Activated CD4-positive, alpha-beta T cell treated with anti-CD3 and anti-CD28 coated beads, Interleukin-2, amount 10 ng/mL, durations not matched to agents 7 days and 5 days (primary cell): ENCODE measurements at regions not wholly inside any gene's neighbourhood (a gene's known extent, or its start where the extent isn't known, plus 50 kb on each side); places are given as distances from the start of the nearest gene placed in this dataset.
"Not testable (repeated sequence)": the region's sequence is repeated elsewhere in the genome, so short reads cannot be mapped to it uniquely, and the experiment has no call there.

Source experiments
- CTCF ChIA-PET: fragments of 350-600 bp; sonication (Branson Sonifier 250); formaldehyde crosslinking; loops from one replicate; lab custom pipeline; 2021; ENCODE audit warnings: antibody characterized with exemption; lab: Charles Lee
- POLR2A ChIA-PET: fragments of 350-600 bp; sonication (Branson Sonifier 250); formaldehyde crosslinking; loops from one replicate; lab custom pipeline; 2021; ENCODE audit warnings: antibody characterized with exemption; lab: Charles Lee
- DNase-seq: peaks from one replicate; pipeline ENCODE4 v3.0.0-alpha.2; 2020
- H3K27ac Mint-ChIP-seq: one replicate; pipeline ENCODE4 v1.8.0; 2021; ENCODE audit warnings: mild to moderate bottlenecking, moderate library complexity, mixed read lengths
- H3K27me3 Mint-ChIP-seq: one replicate; pipeline ENCODE4 v1.8.0; 2021; ENCODE audit warnings: mixed read lengths
- H3K36me3 Mint-ChIP-seq: one replicate; pipeline ENCODE4 v1.8.0; 2021; ENCODE audit warnings: low read depth, mixed read lengths
- H3K4me1 Mint-ChIP-seq: one replicate; pipeline ENCODE4 v1.8.0; 2021; ENCODE audit warnings: mixed read lengths
- H3K4me3 Mint-ChIP-seq: one replicate; pipeline ENCODE4 v1.8.0; 2021; ENCODE audit warnings: mild to moderate bottlenecking, moderate library complexity, mixed read lengths
- H3K9me3 Mint-ChIP-seq: one replicate; pipeline ENCODE4 v1.8.0; 2021; ENCODE audit warnings: mixed read lengths

- no peak overlapping the region for H3K27ac Mint-ChIP-seq
- H3K27me3 Mint-ChIP-seq: peaks cover 4% of the 10 kb centered on the region
- peaks cover 9% of the 10 kb centered on the region for H3K36me3 Mint-ChIP-seq
- peaks cover 8% of the 10 kb centered on the region for H3K9me3 Mint-ChIP-seq
- H3K4me1 Mint-ChIP-seq: peaks cover 35% of the 10 kb centered on the region
- DNase-seq: no peak
- ChIA-PET CTCF (interaction anchor here (1.2 to 1.4 kb wide), 2 partner anchors 20 to 23 kb away, joined by 3 to 4 read pairs; no protein-coding TSS in a partner anchor), POLR2A (interaction anchor here (0.6 kb wide), 1 partner anchor 10 kb away, joined by 4 read pairs; no protein-coding TSS in a partner anchor)
- no peak overlapping the region for H3K4me3 Mint-ChIP-seq
Measured at GRCh38 chr3:188975600-188976314, 196.0 kb upstream of the TPRG1 start.

- peaks cover 6% of the 10 kb centered on the region for H3K36me3 Mint-ChIP-seq
- H3K4me1 Mint-ChIP-seq: peaks cover 35% of the 10 kb centered on the region
- no peaks in the 10 kb centered on the region for H3K27me3 Mint-ChIP-seq
- peaks cover 8% of the 10 kb centered on the region for H3K9me3 Mint-ChIP-seq
- DNase-seq: no peak
- H3K27ac Mint-ChIP-seq: no peak overlapping the region
- no peak overlapping the region for H3K4me3 Mint-ChIP-seq
- CTCF ChIA-PET: interaction anchor here (1.2 kb wide), 1 partner anchor 24 kb away, joined by 3 read pairs; no protein-coding TSS in a partner anchor
- POLR2A ChIA-PET: interaction anchor here (0.6 kb wide), 1 partner anchor 10 kb away, joined by 4 read pairs; no protein-coding TSS in a partner anchor
Measured at GRCh38 chr3:188976407-188976806, 195.4 kb upstream of the TPRG1 start.

GRCh38 chr3:188978421-188979171 lies 193.2 kb upstream of the TPRG1 start:
- Mint-ChIP-seq H3K4me1 (peaks cover 15% of the 10 kb centered on the region), H3K9me3 (no peaks in the 10 kb centered on the region)
- CTCF ChIA-PET: no interaction called here

GRCh38 chr3:188979248-188979647 lies 192.5 kb upstream of the TPRG1 start:
- no peak overlapping the region for H3K27ac Mint-ChIP-seq
- POLR2A ChIA-PET: no interaction called here
- H3K4me1 Mint-ChIP-seq: peaks cover 14% of the 10 kb centered on the region
- CTCF ChIA-PET: no interaction called here
- no peaks in the 10 kb centered on the region for H3K9me3 Mint-ChIP-seq
- peaks cover 2% of the 10 kb centered on the region for H3K27me3 Mint-ChIP-seq
- DNase-seq: no peak
- H3K36me3 Mint-ChIP-seq: no peaks in the 10 kb centered on the region
- H3K4me3 Mint-ChIP-seq: no peak overlapping the region

More at GRCh38 chr3:188978421-188979171, 193.2 kb upstream of the TPRG1 start:
- Mint-ChIP-seq H3K4me3 (no peak overlapping the region), H3K27ac (no peak overlapping the region), H3K27me3 (no peaks in the 10 kb centered on the region), H3K36me3 (no peaks in the 10 kb centered on the region)
- DNase-seq: no peak
- POLR2A ChIA-PET: no interaction called here

- ChIA-PET CTCF (no interaction called here), POLR2A (no interaction called here)
- H3K27ac Mint-ChIP-seq: no peak overlapping the region
- no peak overlapping the region for H3K4me3 Mint-ChIP-seq
- H3K4me1 Mint-ChIP-seq: peaks cover 8% of the 10 kb centered on the region
- H3K27me3 Mint-ChIP-seq: peaks cover 4% of the 10 kb centered on the region
- H3K9me3 Mint-ChIP-seq: no peaks in the 10 kb centered on the region
- H3K36me3 Mint-ChIP-seq: no peaks in the 10 kb centered on the region
- no peak for DNase-seq
Measured at GRCh38 chr3:188979669-188980310, 192.0 kb upstream of the TPRG1 start.

GRCh38 chr3:188993181-188993580 lies 178.6 kb upstream of the TPRG1 start:
- DNase-seq: no peak
- CTCF ChIA-PET: interaction anchor here (0.5 kb wide), 1 partner anchor 222 kb away, joined by 3 read pairs; no protein-coding TSS in a partner anchor
- Mint-ChIP-seq H3K4me1 (no peaks in the 10 kb centered on the region), H3K4me3 (no peak overlapping the region), H3K27ac (no peak overlapping the region), H3K36me3 (no peaks in the 10 kb centered on the region), H3K27me3 (peaks cover 13% of the 10 kb centered on the region), H3K9me3 (no peaks in the 10 kb centered on the region)
- POLR2A ChIA-PET: no interaction called here

- Mint-ChIP-seq H3K27ac (no peak overlapping the region), H3K36me3 (no peaks in the 10 kb centered on the region), H3K9me3 (peaks cover 7% of the 10 kb centered on the region), H3K27me3 (peaks cover 9% of the 10 kb centered on the region), H3K4me3 (no peak overlapping the region), H3K4me1 (no peaks in the 10 kb centered on the region)
- ChIA-PET POLR2A (interaction anchor here (0.7 kb wide), 1 partner anchor 127 kb away, joined by 8 read pairs; no protein-coding TSS in a partner anchor), CTCF (interaction anchor here (0.6 to 1.3 kb wide), 4 partner anchors 25 to 1261 kb away, joined by 3 to 5 read pairs (median 3); no protein-coding TSS in a partner anchor)
- no peak for DNase-seq
Measured at GRCh38 chr3:189001559-189001958, 170.2 kb upstream of the TPRG1 start.

GRCh38 chr3:189003410-189003809 lies 168.4 kb upstream of the TPRG1 start:
- no peaks in the 10 kb centered on the region for H3K4me1 Mint-ChIP-seq
- no peak for DNase-seq
- ChIA-PET POLR2A (no interaction called here), CTCF (interaction anchor here (1.0 kb wide), 1 partner anchor 1263 kb away, joined by 3 read pairs; no protein-coding TSS in a partner anchor)
- H3K36me3 Mint-ChIP-seq: no peaks in the 10 kb centered on the region
- peaks cover 7% of the 10 kb centered on the region for H3K9me3 Mint-ChIP-seq
- no peak overlapping the region for H3K4me3 Mint-ChIP-seq
- H3K27me3 Mint-ChIP-seq: peaks cover 9% of the 10 kb centered on the region
- no peak overlapping the region for H3K27ac Mint-ChIP-seq

GRCh38 chr3:189013224-189013888 lies 158.4 kb upstream of the TPRG1 start:
- Mint-ChIP-seq H3K4me1 (peaks cover 29% of the 10 kb centered on the region), H3K36me3 (peaks cover 47% of the 10 kb centered on the region), H3K9me3 (peaks cover 45% of the 10 kb centered on the region), H3K4me3 (no peak overlapping the region), H3K27me3 (peaks cover 6% of the 10 kb centered on the region), H3K27ac (peak overlapping the region; percentile 37)
- POLR2A ChIA-PET: no interaction called here
- CTCF ChIA-PET: no interaction called here
- DNase-seq: no peak

GRCh38 chr3:189014526-189014925 lies 157.2 kb upstream of the TPRG1 start:
- Mint-ChIP-seq H3K4me1 (peaks cover 29% of the 10 kb centered on the region), H3K27ac (peak overlapping the region; percentile 19), H3K9me3 (peaks cover 45% of the 10 kb centered on the region), H3K4me3 (no peak overlapping the region), H3K36me3 (peaks cover 47% of the 10 kb centered on the region), H3K27me3 (peaks cover 6% of the 10 kb centered on the region)
- ChIA-PET POLR2A (no interaction called here), CTCF (no interaction called here)
- no peak for DNase-seq

GRCh38 chr3:189022576-189023466 lies 148.9 kb upstream of the TPRG1 start:
- H3K9me3 Mint-ChIP-seq, H3K4me1 Mint-ChIP-seq, DNase-seq, H3K27ac Mint-ChIP-seq, H3K27me3 Mint-ChIP-seq, H3K4me3 Mint-ChIP-seq, H3K36me3 Mint-ChIP-seq, POLR2A ChIA-PET, CTCF ChIA-PET: not testable (repeated sequence)
